GM12872 (cell line): ENCODE measurements at regions not wholly inside any gene's neighbourhood (a gene's known extent, or its start where the extent isn't known, plus 50 kb on each side); places are given as distances from the start of the nearest gene placed in this dataset.

Experiments used
- CTCF ChIP-seq: IDR thresholded peaks from 3 replicates; pipeline ENCODE4 v1.5.1; 2011; ENCODE audit warnings: low read depth, mild to moderate bottlenecking, low read length, moderate library complexity; ENCODE audit not compliant: insufficient read depth

- TF ChIP-seq CTCF: no peak
Measured at GRCh38 chrX:23578079-23578478, 89.2 kb upstream of the PRDX4 start.

- no peak for TF ChIP-seq CTCF
Measured at GRCh38 chrX:23589496-23589895, 77.8 kb upstream of the PRDX4 start.

- TF ChIP-seq CTCF: no peak
Measured at GRCh38 chrX:23592741-23593140, 74.6 kb upstream of the PRDX4 start.

- no peak for TF ChIP-seq CTCF
Measured at GRCh38 chrX:23598575-23598974, 68.7 kb upstream of the PRDX4 start.

- TF ChIP-seq CTCF: no peak
Measured at GRCh38 chrX:23603501-23603900, 63.8 kb upstream of the PRDX4 start.

GRCh38 chrX:23610495-23610894 lies 56.8 kb upstream of the PRDX4 start:
- TF ChIP-seq CTCF: no peak

GRCh38 chrX:23612846-23613245 lies 54.4 kb upstream of the PRDX4 start:
- TF ChIP-seq CTCF: no peak

GRCh38 chrX:23616361-23616760 lies 50.9 kb upstream of the PRDX4 start:
- peak; percentile 57 for TF ChIP-seq CTCF
